Lung (tissue), 11 donors: ENCODE measurements at regions not wholly inside any gene's neighbourhood (a gene's known extent, or its start where the extent isn't known, plus 50 kb on each side); places are given as distances from the start of the nearest gene placed in this dataset.

Experiments used
- ATAC-seq: fragments of 200-7000 bp; cut with Tn5 transposase; one replicate; pipeline ENCODE4 v1.9.1; 2020; ENCODE audit warnings: moderate number of reproducible peaks; ENCODE audit not compliant: insufficient read depth, low FRiP score
- DNase-seq, 3 donors: peaks; one replicate each; pipeline ENCODE4 v3.0.0-alpha.2; 2013 to 2017
- H3K27ac ChIP-seq, 2 donors: one replicate each; pipeline ENCODE4 v1.5.1; 2013; ENCODE audit warnings: mild to moderate bottlenecking in 2 of 2, moderate library complexity in 2 of 2, control low read depth in 1 of 2, inconsistent platforms in 1 of 2, low read depth in 1 of 2, low read length in 1 of 2
- H3K27me3 ChIP-seq, 3 donors: one replicate each; pipeline ENCODE4 v1.5.1; 2013; ENCODE audit warnings: low read length in 2 of 3; ENCODE audit not compliant: control insufficient read depth in 3 of 3, insufficient read depth in 3 of 3
- H3K36me3 ChIP-seq, 4 donors: one replicate each; pipeline ENCODE4 v1.5.1; 2013; ENCODE audit warnings: low read length in 4 of 4, mild to moderate bottlenecking in 1 of 4, moderate library complexity in 1 of 4; ENCODE audit not compliant: control insufficient read depth in 4 of 4, insufficient read depth in 4 of 4
- H3K4me1 ChIP-seq, 5 donors: one replicate each; pipeline ENCODE4 v1.5.1; 2013; ENCODE audit warnings: low read length in 5 of 5, mild to moderate bottlenecking in 2 of 5, moderate library complexity in 1 of 5; ENCODE audit not compliant: control insufficient read depth in 5 of 5, insufficient read depth in 5 of 5
- H3K4me3 ChIP-seq: one replicate; pipeline ENCODE4 v1.5.1; 2013; ENCODE audit warnings: mild to moderate bottlenecking, control low read depth, moderate library complexity
- H3K9ac ChIP-seq, 2 donors: one replicate each; pipeline ENCODE4 v1.5.1; 2013; ENCODE audit warnings: low read length in 2 of 2, control low read depth in 1 of 2; ENCODE audit not compliant: insufficient read depth in 1 of 2
- H3K9me3 ChIP-seq, 4 donors: one replicate each; pipeline ENCODE4 v1.5.1; 2013; ENCODE audit warnings: low read length in 3 of 4, mild to moderate bottlenecking in 1 of 4, moderate library complexity in 1 of 4; ENCODE audit not compliant: control insufficient read depth in 4 of 4, insufficient read depth in 3 of 4
- CTCF ChIP-seq: IDR thresholded peaks from 2 replicates; pipeline ENCODE4 v1.5.1; 2012; ENCODE audit warnings: mild to moderate bottlenecking; ENCODE audit errors: control extremely low read depth, extremely low read depth
- WGBS, 2 donors: extraction: QIAGEN DNeasy Blood & Tissue Kit; methylation state at CpG; one replicate each; pipeline ENCODE4 v1.1.7; 2013; 5-methylcytosine and 5-hydroxymethylcytosine counted together
- donor health status: control.
- donor health status: control.
- donor health status: Bipolar disorder and iron deficiency.
- donor health status: healthy.
- donor health status: DM: yes; HTN: yes; CAD: no.

- no peak overlapping the region for H3K4me3 ChIP-seq
- H3K9me3 ChIP-seq = peaks cover 0 to 1% (median 0%) of the 10 kb centered on the region in 4 donors
- no peak for DNase-seq
- ATAC-seq = no peak
- H3K27me3 ChIP-seq = no peaks in the 10 kb centered on the region
- no peak overlapping the region for H3K27ac ChIP-seq
- no peaks in the 10 kb centered on the region for H3K36me3 ChIP-seq
- H3K4me1 ChIP-seq = peaks cover 0 to 41% (median 4%) of the 10 kb centered on the region in 5 donors
- H3K9ac ChIP-seq = no peak overlapping the region
- TF ChIP-seq CTCF = no peak
- 39 to 40% methylated on average over 2 of the region's 2 CpGs for WGBS, 2 donors
Observed at GRCh38 chr18:55906536-55906935, 318.5 kb upstream of the TCF4 start.

GRCh38 chr18:55903911-55904310, 315.9 kb upstream of the TCF4 start:
- Histone ChIP-seq H3K4me1 (peaks cover 0 to 24% (median 4%) of the 10 kb centered on the region in 5 donors), H3K9ac (no peak overlapping the region), H3K27ac (no peak overlapping the region), H3K27me3 (no peaks in the 10 kb centered on the region), H3K9me3 (peaks cover 0 to 1% (median 0%) of the 10 kb centered on the region in 4 donors), H3K36me3 (no peaks in the 10 kb centered on the region), H3K4me3 (no peak overlapping the region)
- WGBS, 2 donors = 80 to 87% methylated on average over 6 of the region's 6 CpGs
- no peak for DNase-seq
- no peak for ATAC-seq
- TF ChIP-seq CTCF = no peak

- ATAC-seq (no peak), DNase-seq (no peak)
- Histone ChIP-seq H3K36me3 (no peaks in the 10 kb centered on the region), H3K9me3 (peaks cover 0 to 1% (median 0%) of the 10 kb centered on the region in 4 donors), H3K9ac (no peak overlapping the region), H3K27me3 (no peaks in the 10 kb centered on the region), H3K27ac (no peak overlapping the region), H3K4me3 (no peak overlapping the region), H3K4me1 (peaks cover 0 to 2% (median 0%) of the 10 kb centered on the region in 5 donors)
- 76 to 87% methylated on average over 2 of the region's 2 CpGs for WGBS, 2 donors
- no peak for TF ChIP-seq CTCF
Observed at GRCh38 chr18:55900380-55900779, 312.4 kb upstream of the TCF4 start.

GRCh38 chr18:55897091-55897689, 309.2 kb upstream of the TCF4 start:
- no peak overlapping the region for H3K4me3 ChIP-seq
- H3K27ac ChIP-seq = no peak overlapping the region
- peaks cover 0 to 2% (median 0%) of the 10 kb centered on the region in 4 donors for H3K9me3 ChIP-seq
- no peak for ATAC-seq
- TF ChIP-seq CTCF = no peak
- no peak overlapping the region for H3K9ac ChIP-seq
- peaks cover 0 to 2% (median 0%) of the 10 kb centered on the region in 5 donors for H3K4me1 ChIP-seq
- 80 to 92% methylated on average over 3 of the region's 3 CpGs for WGBS, 2 donors
- H3K36me3 ChIP-seq = no peaks in the 10 kb centered on the region
- peak in 2 of 3 donors; percentile 72 to 74 for DNase-seq
- no peaks in the 10 kb centered on the region for H3K27me3 ChIP-seq
